A673 (cell line): ENCODE measurements at regions not wholly inside any gene's neighbourhood (a gene's known extent, or its start where the extent isn't known, plus 50 kb on each side); places are given as distances from the start of the nearest gene placed in this dataset.

ENCODE experiments used
- BruUV-seq: library from RNA; stranded (reverse); fragments of 400-500 nt; replicated peaks from 2 replicates; lab custom pipeline; 2021; lab: Mats Ljungman, UMichigan
- CTCF ChIA-PET: fragments of 300-600 bp; sonication (Branson Sonifier 250); formaldehyde crosslinking; loops from one replicate; lab custom pipeline; 2022; ENCODE audit warnings: antibody characterized with exemption; lab: Charles Lee
- POLR2A ChIA-PET: fragments of 300-600 bp; sonication (Branson Sonifier 250); formaldehyde crosslinking; loops from one replicate; lab custom pipeline; 2022; ENCODE audit warnings: antibody characterized with exemption; ENCODE audit not compliant: low non-redundant PET; lab: Charles Lee
- DNase-seq: peaks from one replicate; pipeline ENCODE4 v3.0.0-alpha.2; 2015; ENCODE audit warnings: low spot score
- H3K27ac ChIP-seq: fragments of 200-600 bp; sonication (generic); 2 replicates; pipeline ENCODE4 v1.5.1; 2016; ENCODE audit warnings: mixed run types, low read depth, mild to moderate bottlenecking, mixed read lengths, antibody characterized with exemption, low read length; ENCODE audit not compliant: poor library complexity, severe bottlenecking
- H3K27me3 ChIP-seq: fragments of 200-600 bp; sonication (generic); replicated peaks from 2 replicates; pipeline ENCODE4 v1.6.1; 2017; ENCODE audit warnings: mixed run types, low read depth, mild to moderate bottlenecking, mixed read lengths, antibody characterized with exemption, low read length; ENCODE audit not compliant: insufficient read depth, poor library complexity
- H3K36me3 ChIP-seq: fragments of 200-600 bp; sonication (generic); 2 replicates; pipeline ENCODE4 v1.6.1; 2016; ENCODE audit warnings: mixed run types, mild to moderate bottlenecking, mixed read lengths, antibody characterized with exemption, low read length; ENCODE audit not compliant: insufficient read depth, poor library complexity, severe bottlenecking
- H3K4me1 ChIP-seq: fragments of 200-600 bp; sonication (generic); 2 replicates; pipeline ENCODE4 v1.6.1; 2017; ENCODE audit warnings: mixed run types, mild to moderate bottlenecking, mixed read lengths, antibody characterized with exemption, low read length; ENCODE audit not compliant: insufficient read depth, poor library complexity, severe bottlenecking
- H3K4me3 ChIP-seq: fragments of 200-600 bp; sonication (generic); 2 replicates; pipeline ENCODE4 v1.5.1; 2016; ENCODE audit warnings: low read depth, mixed run types, mild to moderate bottlenecking, mixed read lengths, low read length; ENCODE audit not compliant: poor library complexity, severe bottlenecking
- H3K9me3 ChIP-seq: fragments of 200-600 bp; sonication (generic); 2 replicates; pipeline ENCODE4 v1.6.1; 2016; ENCODE audit warnings: mixed run types, low read depth, mild to moderate bottlenecking, mixed read lengths, antibody characterized with exemption, low read length; ENCODE audit not compliant: poor library complexity, severe bottlenecking
- EZH2 ChIP-seq: fragments of 200-600 bp; sonication (generic); IDR thresholded peaks from 2 replicates; pipeline ENCODE4 v1.6.1; 2017; ENCODE audit warnings: borderline replicate concordance, low read depth, mild to moderate bottlenecking, mixed read lengths, antibody characterized with exemption, low read length; ENCODE audit not compliant: poor library complexity, severe bottlenecking
- intact Hi-C: fragments of 100-400 bp; cut with micrococcal nuclease; formaldehyde crosslinking; loops from one replicate; pipeline ENCODE4 v1.10.0; 2022; ENCODE audit not compliant: unreplicated experiment
- TF ChIP-seq, protein P1 (sequence below): fragments of 300-800, 200-600 bp; sonication (generic); conservative IDR thresholded peaks from 2 replicates; pipeline ENCODE4 v1.5.1; 2017; ENCODE audit warnings: low read depth, mild to moderate bottlenecking, antibody characterized with exemption, low read length, moderate library complexity, mixed read lengths

DNA sequence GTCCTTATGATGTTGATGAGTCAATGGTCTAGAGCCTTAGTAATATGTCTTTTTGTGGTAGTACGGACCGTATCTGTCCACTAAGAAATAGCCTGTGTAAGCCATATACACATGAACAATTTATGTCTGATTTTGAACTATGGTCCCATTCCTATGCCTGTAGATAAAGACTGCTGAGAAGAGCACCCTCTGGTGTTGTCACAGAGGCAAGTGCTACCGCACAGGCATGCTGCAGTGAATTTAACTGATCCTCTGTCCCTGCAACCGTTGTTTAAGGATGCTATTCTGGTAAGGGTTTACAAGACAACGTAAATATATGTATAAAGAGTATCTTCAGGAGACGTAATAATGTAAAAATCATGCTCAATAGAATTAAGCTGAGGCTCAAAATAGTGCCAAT is 170.7 kb downstream of the UBE3A start:
- Histone ChIP-seq H3K27ac (no peak overlapping the region), H3K4me3 (no peak overlapping the region), H3K4me1 (no peaks in the 10 kb centered on the region), H3K27me3 (no peaks in the 10 kb centered on the region), H3K9me3 (peaks cover 16% of the 10 kb centered on the region), H3K36me3 (no peaks in the 10 kb centered on the region)
- intact Hi-C loops: no loop called here
- TF ChIP-seq, protein P1, sequence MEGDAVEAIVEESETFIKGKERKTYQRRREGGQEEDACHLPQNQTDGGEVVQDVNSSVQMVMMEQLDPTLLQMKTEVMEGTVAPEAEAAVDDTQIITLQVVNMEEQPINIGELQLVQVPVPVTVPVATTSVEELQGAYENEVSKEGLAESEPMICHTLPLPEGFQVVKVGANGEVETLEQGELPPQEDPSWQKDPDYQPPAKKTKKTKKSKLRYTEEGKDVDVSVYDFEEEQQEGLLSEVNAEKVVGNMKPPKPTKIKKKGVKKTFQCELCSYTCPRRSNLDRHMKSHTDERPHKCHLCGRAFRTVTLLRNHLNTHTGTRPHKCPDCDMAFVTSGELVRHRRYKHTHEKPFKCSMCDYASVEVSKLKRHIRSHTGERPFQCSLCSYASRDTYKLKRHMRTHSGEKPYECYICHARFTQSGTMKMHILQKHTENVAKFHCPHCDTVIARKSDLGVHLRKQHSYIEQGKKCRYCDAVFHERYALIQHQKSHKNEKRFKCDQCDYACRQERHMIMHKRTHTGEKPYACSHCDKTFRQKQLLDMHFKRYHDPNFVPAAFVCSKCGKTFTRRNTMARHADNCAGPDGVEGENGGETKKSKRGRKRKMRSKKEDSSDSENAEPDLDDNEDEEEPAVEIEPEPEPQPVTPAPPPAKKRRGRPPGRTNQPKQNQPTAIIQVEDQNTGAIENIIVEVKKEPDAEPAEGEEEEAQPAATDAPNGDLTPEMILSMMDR: 0 out of 2 replicates have a peak, but pooled peaks have one; percentile 26
- no peak for TF ChIP-seq EZH2
- CTCF ChIA-PET: no interaction called here
- BruUV-seq: no TSS peak
- DNase-seq: no peak
- POLR2A ChIA-PET: no interaction called here
